K562 (cell line): ENCODE measurements at regions not wholly inside any gene's neighbourhood (a gene's known extent, or its start where the extent isn't known, plus 50 kb on each side); places are given as distances from the start of the nearest gene placed in this dataset.
A peak's percentile ranks its signal among the peaks of the same experiment; 100 is the strongest.

ENCODE experiments used
- ATAC-seq: fragments of 200-7000 bp; cut with Tn5 transposase; 3 replicates; pipeline ENCODE4 v1.9.1; 2020; ENCODE audit warnings: moderate library complexity
- BruUV-seq: library from RNA; stranded (reverse); fragments of 400-500 nt; replicated peaks from 2 replicates; lab custom pipeline; 2021; lab: Mats Ljungman, UMichigan
- CTCF ChIA-PET: fragments of 300-600 bp; formaldehyde crosslinking; extraction: SDS; loops from one replicate; lab custom pipeline; 2021; ENCODE audit warnings: low intra/inter-chr PET ratio; lab: Yijun Ruan, JAX
- POLR2A ChIA-PET: fragments of 300-600, 350-650 bp; sonication (Branson Sonifier 250); formaldehyde crosslinking; extraction: SDS; loops from one replicate; lab custom pipeline; 2021; ENCODE audit warnings: antibody characterized with exemption, inconsistent platforms; lab: Yijun Ruan, JAX
- DNase-seq, 4 experiments: peaks; one replicate each; pipeline versions ENCODE4 v3.0.0 to v3.0.0-alpha.2; 2011 to 2018; ENCODE audit warnings: low spot score in 3 of 4, mixed read lengths in 3 of 4; ENCODE audit errors: extremely low read depth in 1 of 4
- FAIRE-seq: peaks from 2 replicates; lab custom pipeline; 2011; peaks lifted over from hg19 to GRCh38; lab: Jason Lieb, UNC
- H2AFZ ChIP-seq: 2 replicates; pipeline ENCODE4 v1.6.0; 2011; ENCODE audit warnings: low read depth, low read length, control low read depth, inconsistent platforms
- H3K27ac ChIP-seq: fragments of 200-600 bp; 3 replicates; pipeline ENCODE4 v1.8.0; 2011; ENCODE audit warnings: low read depth, mild to moderate bottlenecking, control low read depth, inconsistent platforms, low read length, moderate library complexity, mixed read lengths; ENCODE audit errors: extremely low read depth
- H3K27me3 ChIP-seq, 2 experiments: fragments of 300-600 bp in 1 of 2; 2 replicates in 1 of 2; 3 replicates in 1 of 2; pipeline versions ENCODE4 v1.6.0 to v1.8.0; 2011; ENCODE audit warnings: inconsistent platforms in 2 of 2, low read length in 2 of 2, mild to moderate bottlenecking in 1 of 2, mixed read lengths in 1 of 2, moderate library complexity in 1 of 2; ENCODE audit not compliant: control insufficient read depth in 2 of 2, insufficient read depth in 2 of 2
- H3K36me3 ChIP-seq: fragments of 300-600 bp; 3 replicates; pipeline ENCODE4 v1.8.0; 2011; ENCODE audit warnings: mild to moderate bottlenecking, low read length, inconsistent platforms; ENCODE audit not compliant: control insufficient read depth, insufficient read depth
- H3K4me1 ChIP-seq, 2 experiments: fragments of 200-600 bp in 1 of 2; replicated peaks in 1 of 2; 2 replicates in 1 of 2; 3 replicates in 1 of 2; pipeline versions ENCODE4 v1.5.1 to v1.8.0; 2011; ENCODE audit warnings: inconsistent platforms in 2 of 2, low read length in 2 of 2, mild to moderate bottlenecking in 1 of 2, mixed read lengths in 1 of 2, moderate library complexity in 1 of 2; ENCODE audit not compliant: control insufficient read depth in 2 of 2, insufficient read depth in 2 of 2
- H3K4me2 ChIP-seq: 2 replicates; pipeline ENCODE4 v1.6.1; 2011; ENCODE audit warnings: low read length, control low read depth, inconsistent platforms, mixed read lengths; ENCODE audit not compliant: insufficient read depth
- H3K4me3 ChIP-seq: fragments of 200-600 bp; sonication (generic), shearing (Covaris generic); 2 replicates; pipeline ENCODE4 v1.5.1; 2016; ENCODE audit warnings: control low read depth, inconsistent platforms
- H3K79me2 ChIP-seq: fragments of 200-600 bp; 3 replicates; pipeline ENCODE4 v1.8.0; 2011; ENCODE audit warnings: low read length, inconsistent platforms; ENCODE audit not compliant: control insufficient read depth, insufficient read depth
- H3K9ac ChIP-seq, 2 experiments: 2 replicates each; pipeline versions ENCODE4 v1.6.0 to v1.6.1; 2011; ENCODE audit warnings: low read depth in 2 of 2, low read length in 2 of 2, control low read depth in 1 of 2, inconsistent platforms in 1 of 2, mild to moderate bottlenecking in 1 of 2, mixed read lengths in 1 of 2; ENCODE audit not compliant: insufficient read depth in 1 of 2
- H3K9me1 ChIP-seq: one replicate; pipeline ENCODE4 v1.6.0; 2011; ENCODE audit warnings: inconsistent platforms, mild to moderate bottlenecking, low read length, moderate library complexity; ENCODE audit not compliant: control insufficient read depth, insufficient read depth
- H3K9me3 ChIP-seq: replicated peaks from 2 replicates; pipeline ENCODE4 v1.5.1; 2011; ENCODE audit warnings: low read depth, low read length, inconsistent platforms; ENCODE audit not compliant: control insufficient read depth, insufficient read depth
- H4K20me1 ChIP-seq: replicated peaks from 2 replicates; pipeline ENCODE4 v1.6.1; 2011; ENCODE audit warnings: low read length, inconsistent platforms, mixed read lengths; ENCODE audit not compliant: control insufficient read depth, insufficient read depth
- AFF4 ChIP-seq: sonication (generic); formaldehyde crosslinking; IDR thresholded peaks from 2 replicates; pipeline ENCODE4 v1.8.0; 2023; ENCODE audit warnings: mild to moderate bottlenecking, missing genetic modification reagents
- CBFA2T2 ChIP-seq: fragments of 450-650 bp; conservative IDR thresholded peaks from 2 replicates; pipeline ENCODE4 v1.6.1; 2017; ENCODE audit warnings: mild to moderate bottlenecking
- CBX3 ChIP-seq, 2 experiments: IDR thresholded peaks; 1 replicate in 1 of 2; 2 replicates in 1 of 2; pipeline ENCODE4 v1.6.1; 2012; ENCODE audit warnings: inconsistent platforms in 2 of 2, low read length in 2 of 2, borderline replicate concordance in 1 of 2, control low read depth in 1 of 2
- IRF2 ChIP-seq: sonication (generic); formaldehyde crosslinking; IDR thresholded peaks from 2 replicates; pipeline ENCODE4 v1.8.1; 2022; ENCODE audit warnings: mild to moderate bottlenecking, missing genetic modification reagents
- NR3C1 ChIP-seq: sonication (generic); formaldehyde crosslinking; IDR thresholded peaks from 2 replicates; pipeline ENCODE4 v1.8.1; 2022; ENCODE audit warnings: missing genetic modification reagents
- PHB ChIP-seq: fragments of 250-450 bp; sonication (Bioruptor Pico); IDR thresholded peaks from 2 replicates; pipeline ENCODE4 v1.5.0; 2021
- TAF1 ChIP-seq: IDR thresholded peaks from 2 replicates; pipeline ENCODE4 v1.6.1; 2011; ENCODE audit warnings: mild to moderate bottlenecking, low read length, moderate library complexity; ENCODE audit not compliant: insufficient read depth, control insufficient read depth, severe bottlenecking; ENCODE audit errors: extremely low read depth
- TEAD4 ChIP-seq, 2 experiments: sonication (generic) in 1 of 2; formaldehyde crosslinking in 1 of 2; IDR thresholded peaks; 2 replicates each; pipeline versions ENCODE4 v1.6.1 to v1.8.0; 2012 to 2022; ENCODE audit warnings: borderline replicate concordance in 1 of 2, inconsistent platforms in 1 of 2, low read length in 1 of 2, mild to moderate bottlenecking in 1 of 2, missing genetic modification reagents in 1 of 2
- ZFP91 ChIP-seq: sonication (generic); formaldehyde crosslinking; IDR thresholded peaks from 2 replicates; pipeline ENCODE4 v1.8.0; 2022; ENCODE audit warnings: mild to moderate bottlenecking, missing genetic modification reagents
- WGBS: fragments of 100-300 bp; shearing (Covaris generic); methylation state at CpG from one replicate; pipeline ENCODE4 v1.1.6; 2016; ENCODE audit warnings: low coverage, mixed read lengths; ENCODE audit not compliant: insufficient coverage; ENCODE audit errors: missing lambda C conversion rate; 5-methylcytosine and 5-hydroxymethylcytosine counted together
- in situ Hi-C: fragments of 300-500 bp; cut with MboI; formaldehyde crosslinking; loops from 4 replicates; pipeline ENCODE4 v1.15.0; 2018; ENCODE audit warnings: inconsistent platforms, mixed read lengths
- intact Hi-C: fragments of 100-400 bp; cut with micrococcal nuclease; formaldehyde crosslinking; loops from 2 replicates; pipeline ENCODE4 v1.14.2; 2022
- TF ChIP-seq, protein P1 (sequence below), 2 experiments: fragments of 250-450 bp in 1 of 2; fragments of 450-650 bp in 1 of 2; sonication (Bioruptor Pico) in 1 of 2; IDR thresholded peaks; 2 replicates each; pipeline versions ENCODE4 v1.6.1 to v1.8.0; 2016 to 2021; ENCODE audit warnings: mild to moderate bottlenecking in 2 of 2, moderate library complexity in 2 of 2, missing compliant biosample characterization in 1 of 2, missing genetic modification characterization in 1 of 2
- TF ChIP-seq, protein P2 (sequence below): IDR thresholded peaks from 2 replicates; pipeline ENCODE4 v1.6.1; 2016; ENCODE audit warnings: missing genetic modification characterization, missing compliant biosample characterization

DNA sequence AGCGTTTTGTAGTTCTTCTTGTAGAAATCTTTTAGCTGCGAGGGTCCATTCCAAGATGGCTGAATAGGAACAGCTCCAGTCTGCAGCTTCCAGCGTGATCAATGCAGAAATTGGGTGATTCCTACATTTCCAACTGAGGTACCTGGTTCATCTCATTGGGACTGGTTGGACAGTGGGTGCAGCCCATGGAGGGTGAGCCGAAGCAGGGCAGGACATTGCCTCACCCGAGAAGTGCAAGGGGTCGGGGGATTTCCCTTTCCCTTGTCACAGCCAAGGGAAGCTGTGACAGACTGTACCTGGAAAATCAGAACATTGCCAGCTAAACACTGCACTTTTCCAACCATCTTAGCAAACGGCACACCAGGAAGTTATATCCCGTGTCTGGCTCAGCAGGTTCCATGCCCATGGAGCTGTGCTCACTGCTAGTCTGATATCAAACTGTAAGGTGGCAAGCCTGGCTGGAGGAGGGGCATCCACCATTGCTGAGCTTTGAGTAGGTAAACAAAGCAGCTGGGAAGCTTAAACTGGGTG, 176.0 kb upstream of the SPRY2 start:
- intact Hi-C loops (no loop called here), in situ Hi-C loops (loop anchor here (5.0 kb wide), 1 partner anchor 375 kb away; no protein-coding TSS in a partner anchor)
- Histone ChIP-seq H3K9me3 (peaks cover 5% of the 10 kb centered on the region; the same call in 1 of the 2 replicates), H3K27me3 (no peaks in the 10 kb centered on the region), H3K36me3 (no peaks in the 10 kb centered on the region), H3K27ac (no peak overlapping the region), H3K79me2 (no peaks in the 10 kb centered on the region), H3K9ac (no peak overlapping the region), H3K9me1 (no peaks in the 10 kb centered on the region), H3K4me3 (no peak overlapping the region), H3K4me2 (no peak overlapping the region), H2AFZ (no peak overlapping the region), H4K20me1 (no peaks in the 10 kb centered on the region), H3K4me1 (no peaks in the 10 kb centered on the region)
- no TSS peak for BruUV-seq
- ATAC-seq (no peak), FAIRE-seq (no peak), DNase-seq (peak in 2 of 4 experiments; percentile 2 to 5)
- ChIA-PET POLR2A (interaction anchor here (0.6 kb wide), 1 partner anchor 373 kb away, joined by 3 read pairs; no protein-coding TSS in a partner anchor), CTCF (no interaction called here)
- under 1% methylated on average over 8 of the region's 8 CpGs for WGBS
- TF ChIP-seq CBX3 (IDR thresholded peaks at IDR 0.05; ENCODE audit: borderline replicate concordance in 1 of 2, low read length in 2 of 2) (peak in 1 of 2 experiments; percentile 31; a peak in 1 of 3 replicates), NR3C1 (no peak), TAF1 (no peak), IRF2 (CRISPR knock-in tag) (peak; percentile 57; the same call in 1 of the 2 replicates), CBFA2T2 (no peak), PHB (no peak), AFF4 (CRISPR knock-in tag) (no peak), ZFP91 (CRISPR knock-in tag) (peak; percentile 18; the same call in 1 of the 2 replicates), TEAD4 (IDR thresholded peaks at IDR 0.05; ENCODE audit: low read length) (no peak), TEAD4 (CRISPR knock-in tag; IDR thresholded peaks at IDR 0.05; ENCODE audit: borderline replicate concordance) (peak; percentile 78; the same call in 1 of the 2 replicates)
- TF ChIP-seq, protein P1, sequence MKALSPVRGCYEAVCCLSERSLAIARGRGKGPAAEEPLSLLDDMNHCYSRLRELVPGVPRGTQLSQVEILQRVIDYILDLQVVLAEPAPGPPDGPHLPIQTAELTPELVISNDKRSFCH (CRISPR knock-in tag; IDR thresholded peaks at IDR 0.05): no peak
- TF ChIP-seq, protein P1 (tag; IDR thresholded peaks at IDR 0.05): 0 out of 2 replicates have a peak, but pooled peaks have one; percentile 25
- TF ChIP-seq, protein P2, sequence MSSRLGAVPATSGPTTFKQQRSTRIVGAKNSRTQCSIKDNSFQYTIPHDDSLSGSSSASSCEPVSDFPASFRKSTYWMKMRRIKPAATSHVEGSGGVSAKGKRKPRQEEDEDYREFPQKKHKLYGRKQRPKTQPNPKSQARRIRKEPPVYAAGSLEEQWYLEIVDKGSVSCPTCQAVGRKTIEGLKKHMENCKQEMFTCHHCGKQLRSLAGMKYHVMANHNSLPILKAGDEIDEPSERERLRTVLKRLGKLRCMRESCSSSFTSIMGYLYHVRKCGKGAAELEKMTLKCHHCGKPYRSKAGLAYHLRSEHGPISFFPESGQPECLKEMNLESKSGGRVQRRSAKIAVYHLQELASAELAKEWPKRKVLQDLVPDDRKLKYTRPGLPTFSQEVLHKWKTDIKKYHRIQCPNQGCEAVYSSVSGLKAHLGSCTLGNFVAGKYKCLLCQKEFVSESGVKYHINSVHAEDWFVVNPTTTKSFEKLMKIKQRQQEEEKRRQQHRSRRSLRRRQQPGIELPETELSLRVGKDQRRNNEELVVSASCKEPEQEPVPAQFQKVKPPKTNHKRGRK (tag): no peak
